ENCODE measurements at regions not wholly inside any gene's neighbourhood (a gene's known extent, or its start where the extent isn't known, plus 50 kb on each side); places are given as distances from the start of the nearest gene placed in this dataset.

DNA sequence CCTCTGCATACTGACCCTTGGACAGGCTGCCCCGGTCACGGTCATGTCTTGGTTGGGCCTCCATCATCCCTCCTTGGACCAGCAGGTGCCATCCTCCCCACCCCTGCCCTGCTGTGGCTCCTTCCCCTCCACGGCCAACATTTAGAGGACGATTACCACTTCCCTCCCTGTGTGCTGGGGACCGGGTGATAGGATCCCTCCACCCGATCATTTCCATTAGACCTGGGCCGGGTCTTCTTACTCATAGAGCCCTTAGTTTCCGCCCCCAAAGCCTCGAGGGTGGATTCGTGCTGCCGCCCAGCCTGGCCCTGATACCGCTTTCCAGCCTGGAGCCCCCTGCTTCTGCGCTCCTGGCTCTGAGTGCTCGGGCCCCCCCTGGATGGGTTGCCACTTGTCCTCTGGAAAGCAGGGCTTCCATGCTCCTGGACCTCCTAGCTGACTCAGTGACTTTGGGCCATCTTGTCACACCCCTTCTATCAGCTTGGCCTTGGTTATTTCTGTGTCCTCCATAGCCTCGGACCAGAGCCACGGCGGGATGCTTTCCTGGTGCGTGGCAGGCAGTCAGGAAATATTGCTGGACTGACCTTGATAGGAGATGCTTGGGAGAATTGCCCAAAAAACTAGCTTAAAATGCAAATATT lies 171.4 kb downstream of the SEC14L1 start:
- Mint-ChIP-seq H3K27ac (no peak overlapping the region), H3K9me3 (no peaks in the 10 kb centered on the region), H3K4me1 (peaks cover 21% of the 10 kb centered on the region), H3K27me3 (ENCODE audit: low read depth) (no peaks in the 10 kb centered on the region), H3K4me3 (no peak overlapping the region), H3K36me3 (no peaks in the 10 kb centered on the region; the same call in 1 of the 2 replicates)
- DNase-seq (ENCODE audit: low spot score) = no peak
- CTCF ChIA-PET = no interaction called here
- POLR2A ChIA-PET = no interaction called here
- ATAC-seq = no peak
- no peak for TF ChIP-seq SMAD4 (CRISPR knock-in tag; IDR thresholded peaks at IDR 0.05)
- TF ChIP-seq JUN (CRISPR knock-in tag; IDR thresholded peaks at IDR 0.05) = no peak
- no peak for TF ChIP-seq RELA (CRISPR knock-in tag; IDR thresholded peaks at IDR 0.05; ENCODE audit: borderline replicate concordance)
- TF ChIP-seq FOXP1 (CRISPR knock-in tag; IDR thresholded peaks at IDR 0.05; ENCODE audit: borderline replicate concordance) = no peak
- no peak for TF ChIP-seq USF1 (CRISPR knock-in tag; IDR thresholded peaks at IDR 0.05)
- no peak for TF ChIP-seq ATF3 (CRISPR knock-in tag; conservative IDR thresholded peaks at IDR 0.05)

- ChIA-PET CTCF (interaction anchor here (0.7 kb wide), 1 partner anchor 9 kb away, joined by 3 read pairs; no protein-coding TSS in a partner anchor), POLR2A (interaction anchor here (0.6 to 0.7 kb wide), 2 partner anchors 66 to 85 kb away, joined by 3 to 4 read pairs; no protein-coding TSS in a partner anchor)
- no peak overlapping the region for H3K4me3 Mint-ChIP-seq
- ATAC-seq (no peak), DNase-seq (ENCODE audit: low spot score) (no peak)
- H3K9me3 Mint-ChIP-seq = no peaks in the 10 kb centered on the region
- no peaks in the 10 kb centered on the region for H3K27me3 Mint-ChIP-seq (ENCODE audit: low read depth)
- no peak overlapping the region for H3K27ac Mint-ChIP-seq
- H3K36me3 Mint-ChIP-seq = no peaks in the 10 kb centered on the region; the same call in 1 of the 2 replicates
- peaks cover 23% of the 10 kb centered on the region for H3K4me1 Mint-ChIP-seq
- TF ChIP-seq E2F1 (CRISPR knock-in tag; IDR thresholded peaks at IDR 0.05) (no peak), E2F4 (CRISPR knock-in tag; IDR thresholded peaks at IDR 0.05; ENCODE audit: borderline replicate concordance, low read depth) (no peak), ETV6 (CRISPR knock-in tag; IDR thresholded peaks at IDR 0.05) (no peak), SP1 (CRISPR knock-in tag; conservative IDR thresholded peaks at IDR 0.05) (no peak), GRHL2 (CRISPR knock-in tag; IDR thresholded peaks at IDR 0.05; ENCODE audit: insufficient replicate concordance, severe bottlenecking) (no peak), ELF4 (CRISPR knock-in tag; IDR thresholded peaks at IDR 0.05; ENCODE audit: low read depth) (no peak), ZNF263 (CRISPR knock-in tag; IDR thresholded peaks at IDR 0.05; ENCODE audit: low read depth) (no peak), HMGA2 (CRISPR knock-in tag; IDR thresholded peaks at IDR 0.05) (no peak), TEAD4 (CRISPR knock-in tag; IDR thresholded peaks at IDR 0.05) (no peak), MLX (CRISPR knock-in tag; IDR thresholded peaks at IDR 0.05) (no peak), ZNF423 (CRISPR knock-in tag; IDR thresholded peaks at IDR 0.05) (no peak), NFATC4 (CRISPR knock-in tag; IDR thresholded peaks at IDR 0.05) (no peak)
- TF ChIP-seq, protein P1, sequence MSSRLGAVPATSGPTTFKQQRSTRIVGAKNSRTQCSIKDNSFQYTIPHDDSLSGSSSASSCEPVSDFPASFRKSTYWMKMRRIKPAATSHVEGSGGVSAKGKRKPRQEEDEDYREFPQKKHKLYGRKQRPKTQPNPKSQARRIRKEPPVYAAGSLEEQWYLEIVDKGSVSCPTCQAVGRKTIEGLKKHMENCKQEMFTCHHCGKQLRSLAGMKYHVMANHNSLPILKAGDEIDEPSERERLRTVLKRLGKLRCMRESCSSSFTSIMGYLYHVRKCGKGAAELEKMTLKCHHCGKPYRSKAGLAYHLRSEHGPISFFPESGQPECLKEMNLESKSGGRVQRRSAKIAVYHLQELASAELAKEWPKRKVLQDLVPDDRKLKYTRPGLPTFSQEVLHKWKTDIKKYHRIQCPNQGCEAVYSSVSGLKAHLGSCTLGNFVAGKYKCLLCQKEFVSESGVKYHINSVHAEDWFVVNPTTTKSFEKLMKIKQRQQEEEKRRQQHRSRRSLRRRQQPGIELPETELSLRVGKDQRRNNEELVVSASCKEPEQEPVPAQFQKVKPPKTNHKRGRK (CRISPR knock-in tag; IDR thresholded peaks at IDR 0.05; ENCODE audit: borderline replicate concordance) = no peak
- TF ChIP-seq, protein P2, sequence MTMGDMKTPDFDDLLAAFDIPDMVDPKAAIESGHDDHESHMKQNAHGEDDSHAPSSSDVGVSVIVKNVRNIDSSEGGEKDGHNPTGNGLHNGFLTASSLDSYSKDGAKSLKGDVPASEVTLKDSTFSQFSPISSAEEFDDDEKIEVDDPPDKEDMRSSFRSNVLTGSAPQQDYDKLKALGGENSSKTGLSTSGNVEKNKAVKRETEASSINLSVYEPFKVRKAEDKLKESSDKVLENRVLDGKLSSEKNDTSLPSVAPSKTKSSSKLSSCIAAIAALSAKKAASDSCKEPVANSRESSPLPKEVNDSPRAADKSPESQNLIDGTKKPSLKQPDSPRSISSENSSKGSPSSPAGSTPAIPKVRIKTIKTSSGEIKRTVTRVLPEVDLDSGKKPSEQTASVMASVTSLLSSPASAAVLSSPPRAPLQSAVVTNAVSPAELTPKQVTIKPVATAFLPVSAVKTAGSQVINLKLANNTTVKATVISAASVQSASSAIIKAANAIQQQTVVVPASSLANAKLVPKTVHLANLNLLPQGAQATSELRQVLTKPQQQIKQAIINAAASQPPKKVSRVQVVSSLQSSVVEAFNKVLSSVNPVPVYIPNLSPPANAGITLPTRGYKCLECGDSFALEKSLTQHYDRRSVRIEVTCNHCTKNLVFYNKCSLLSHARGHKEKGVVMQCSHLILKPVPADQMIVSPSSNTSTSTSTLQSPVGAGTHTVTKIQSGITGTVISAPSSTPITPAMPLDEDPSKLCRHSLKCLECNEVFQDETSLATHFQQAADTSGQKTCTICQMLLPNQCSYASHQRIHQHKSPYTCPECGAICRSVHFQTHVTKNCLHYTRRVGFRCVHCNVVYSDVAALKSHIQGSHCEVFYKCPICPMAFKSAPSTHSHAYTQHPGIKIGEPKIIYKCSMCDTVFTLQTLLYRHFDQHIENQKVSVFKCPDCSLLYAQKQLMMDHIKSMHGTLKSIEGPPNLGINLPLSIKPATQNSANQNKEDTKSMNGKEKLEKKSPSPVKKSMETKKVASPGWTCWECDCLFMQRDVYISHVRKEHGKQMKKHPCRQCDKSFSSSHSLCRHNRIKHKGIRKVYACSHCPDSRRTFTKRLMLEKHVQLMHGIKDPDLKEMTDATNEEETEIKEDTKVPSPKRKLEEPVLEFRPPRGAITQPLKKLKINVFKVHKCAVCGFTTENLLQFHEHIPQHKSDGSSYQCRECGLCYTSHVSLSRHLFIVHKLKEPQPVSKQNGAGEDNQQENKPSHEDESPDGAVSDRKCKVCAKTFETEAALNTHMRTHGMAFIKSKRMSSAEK (CRISPR knock-in tag; IDR thresholded peaks at IDR 0.05; ENCODE audit: borderline replicate concordance) = no peak
- TF ChIP-seq, protein P3, sequence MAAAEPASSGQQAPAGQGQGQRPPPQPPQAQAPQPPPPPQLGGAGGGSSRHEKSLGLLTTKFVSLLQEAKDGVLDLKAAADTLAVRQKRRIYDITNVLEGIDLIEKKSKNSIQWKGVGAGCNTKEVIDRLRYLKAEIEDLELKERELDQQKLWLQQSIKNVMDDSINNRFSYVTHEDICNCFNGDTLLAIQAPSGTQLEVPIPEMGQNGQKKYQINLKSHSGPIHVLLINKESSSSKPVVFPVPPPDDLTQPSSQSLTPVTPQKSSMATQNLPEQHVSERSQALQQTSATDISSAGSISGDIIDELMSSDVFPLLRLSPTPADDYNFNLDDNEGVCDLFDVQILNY (CRISPR knock-in tag; IDR thresholded peaks at IDR 0.05) = no peak
Measured at GRCh38 chr17:77312786-77313599, 172.2 kb downstream of the SEC14L1 start.

Data from WTC11 (cell line).